EL (cell line): ENCODE measurements at regions not wholly inside any gene's neighbourhood (a gene's known extent, or its start where the extent isn't known, plus 50 kb on each side); places are given as distances from the start of the nearest gene placed in this dataset.
"Not testable (repeated sequence)": the region's sequence is repeated elsewhere in the genome, so short reads cannot be mapped to it uniquely, and the experiment has no call there.

ENCODE experiments used
- DNase-seq: peaks from one replicate; pipeline ENCODE4 v3.0.0-alpha.2; 2016

GRCh38 chr6:57708061-57708460 lies 390.6 kb downstream of the PRIM2 start:
- peak; percentile 39 for DNase-seq

GRCh38 chr6:57722546-57722945 lies 405.1 kb downstream of the PRIM2 start:
- peak; percentile 51 for DNase-seq

- not testable (repeated sequence) for DNase-seq
These were observed 406.5 kb downstream of the PRIM2 start for GRCh38 chr6:57723815-57724401.

- DNase-seq = not testable (repeated sequence)
These were observed 412.0 kb downstream of the PRIM2 start for GRCh38 chr6:57729407-57729806.

- not testable (repeated sequence) for DNase-seq
These were observed 413.3 kb downstream of the PRIM2 start for GRCh38 chr6:57730726-57731125.

GRCh38 chr6:57747716-57748115 lies 430.3 kb downstream of the PRIM2 start:
- not testable (repeated sequence) for DNase-seq

- DNase-seq = not testable (repeated sequence)
These were observed 442.4 kb downstream of the PRIM2 start for GRCh38 chr6:57759850-57760249.

GRCh38 chr6:57792720-57793397 lies 475.4 kb downstream of the PRIM2 start:
- DNase-seq = peak; percentile 56

- DNase-seq = peak; percentile 58
These were observed 475.9 kb downstream of the PRIM2 start for GRCh38 chr6:57793398-57793762.

- DNase-seq = peak; percentile 72
These were observed 482.5 kb downstream of the PRIM2 start for GRCh38 chr6:57799703-57800479.

- peak; percentile 42 for DNase-seq
These were observed 491.2 kb downstream of the PRIM2 start for GRCh38 chr6:57808581-57808980.

- DNase-seq = not testable (repeated sequence)
These were observed 492.0 kb downstream of the PRIM2 start for GRCh38 chr6:57809454-57809853.

- peak; percentile 65 for DNase-seq
These were observed 496.0 kb downstream of the PRIM2 start for GRCh38 chr6:57813271-57814075.

- peak; percentile 28 for DNase-seq
These were observed 498.4 kb downstream of the PRIM2 start for GRCh38 chr6:57815826-57816225.

GRCh38 chr6:57821325-57821724 lies 503.9 kb downstream of the PRIM2 start:
- not testable (repeated sequence) for DNase-seq

- not testable (repeated sequence) for DNase-seq
These were observed 505.0 kb downstream of the PRIM2 start for GRCh38 chr6:57822448-57822847.

GRCh38 chr6:57822896-57823358 lies 505.5 kb downstream of the PRIM2 start:
- DNase-seq = peak; percentile 59

GRCh38 chr6:57837622-57838209 lies 520.3 kb downstream of the PRIM2 start:
- DNase-seq = not testable (repeated sequence)

GRCh38 chr6:57841551-57841950 lies 524.1 kb downstream of the PRIM2 start:
- DNase-seq = not testable (repeated sequence)

GRCh38 chr6:57853745-57854407 lies 536.4 kb downstream of the PRIM2 start:
- peak; percentile 14 for DNase-seq

- DNase-seq = not testable (repeated sequence)
These were observed 543.3 kb downstream of the PRIM2 start for GRCh38 chr6:57860481-57861315.
